ENCODE measurements at regions not wholly inside any gene's neighbourhood (a gene's known extent, or its start where the extent isn't known, plus 50 kb on each side); places are given as distances from the start of the nearest gene placed in this dataset.

DNA sequence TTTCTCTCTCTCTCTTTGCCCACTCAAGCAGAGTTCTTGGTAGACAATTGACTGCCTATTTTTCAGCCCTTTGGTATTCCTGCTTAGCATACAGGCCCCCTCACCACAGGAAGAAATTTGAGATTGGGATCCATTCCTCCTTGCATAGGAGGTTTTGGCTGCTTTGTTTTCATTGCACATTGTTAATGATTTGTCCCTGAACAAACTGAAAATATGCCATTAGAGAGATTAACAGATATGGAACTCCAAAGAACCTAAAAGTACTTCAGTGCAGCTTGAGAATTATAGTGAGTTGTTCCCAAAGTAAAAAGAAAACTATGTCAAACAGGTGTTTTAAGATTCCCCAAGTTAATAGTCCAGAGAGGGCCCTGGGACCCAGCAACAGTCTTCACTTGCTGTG lies 200.0 kb downstream of the TTLL7 start:
- Histone ChIP-seq H3K27ac (no peak overlapping the region), H3K4me3 (no peak overlapping the region), H3K9me3 (no peaks in the 10 kb centered on the region), H3K36me3 (no peaks in the 10 kb centered on the region), H3K4me1 (peaks cover 2 to 27% (median 3%) of the 10 kb centered on the region in 3 donors), H3K27me3 (no peaks in the 10 kb centered on the region)
- no peak for ATAC-seq
- TF ChIP-seq EP300 (IDR thresholded peaks at IDR 0.05) = no peak
- TF ChIP-seq POLR2A (IDR thresholded peaks at IDR 0.05) = no peak
- no peak for TF ChIP-seq POLR2AphosphoS5 (IDR thresholded peaks at IDR 0.05)
- TF ChIP-seq, protein P1, sequence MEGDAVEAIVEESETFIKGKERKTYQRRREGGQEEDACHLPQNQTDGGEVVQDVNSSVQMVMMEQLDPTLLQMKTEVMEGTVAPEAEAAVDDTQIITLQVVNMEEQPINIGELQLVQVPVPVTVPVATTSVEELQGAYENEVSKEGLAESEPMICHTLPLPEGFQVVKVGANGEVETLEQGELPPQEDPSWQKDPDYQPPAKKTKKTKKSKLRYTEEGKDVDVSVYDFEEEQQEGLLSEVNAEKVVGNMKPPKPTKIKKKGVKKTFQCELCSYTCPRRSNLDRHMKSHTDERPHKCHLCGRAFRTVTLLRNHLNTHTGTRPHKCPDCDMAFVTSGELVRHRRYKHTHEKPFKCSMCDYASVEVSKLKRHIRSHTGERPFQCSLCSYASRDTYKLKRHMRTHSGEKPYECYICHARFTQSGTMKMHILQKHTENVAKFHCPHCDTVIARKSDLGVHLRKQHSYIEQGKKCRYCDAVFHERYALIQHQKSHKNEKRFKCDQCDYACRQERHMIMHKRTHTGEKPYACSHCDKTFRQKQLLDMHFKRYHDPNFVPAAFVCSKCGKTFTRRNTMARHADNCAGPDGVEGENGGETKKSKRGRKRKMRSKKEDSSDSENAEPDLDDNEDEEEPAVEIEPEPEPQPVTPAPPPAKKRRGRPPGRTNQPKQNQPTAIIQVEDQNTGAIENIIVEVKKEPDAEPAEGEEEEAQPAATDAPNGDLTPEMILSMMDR (IDR thresholded peaks at IDR 0.05) = no peak

DNA sequence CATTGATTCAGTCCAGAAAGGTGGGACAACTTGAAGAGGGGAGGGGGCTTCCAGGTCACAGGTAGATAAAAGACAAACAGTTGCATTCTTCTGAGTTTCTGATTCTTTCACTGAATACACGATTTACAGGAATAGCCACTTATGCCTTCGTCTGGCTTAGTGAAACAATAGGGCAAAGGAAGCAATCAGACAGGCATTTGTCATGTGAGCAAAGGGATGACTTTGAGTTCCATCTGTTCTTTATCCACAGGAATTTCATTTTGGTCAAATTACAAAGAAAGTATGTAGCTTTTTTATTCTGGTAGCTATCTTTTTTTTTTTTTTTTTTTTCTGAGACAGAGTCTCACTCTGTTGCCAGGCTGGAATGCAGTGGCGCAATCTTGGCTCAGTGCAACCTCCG lies 202.5 kb downstream of the TTLL7 start:
- Histone ChIP-seq H3K4me3 (no peak overlapping the region), H3K4me1 (peaks cover 0 to 11% (median 0%) of the 10 kb centered on the region in 3 donors), H3K27me3 (no peaks in the 10 kb centered on the region), H3K27ac (no peak overlapping the region), H3K36me3 (no peaks in the 10 kb centered on the region), H3K9me3 (no peaks in the 10 kb centered on the region)
- WGBS, 2 donors (ENCODE audit: low coverage in 1 of 2) = 79 to 91% methylated on average over 2 to 4 of the region's 4 CpGs
- ATAC-seq = no peak
- TF ChIP-seq POLR2AphosphoS5 (IDR thresholded peaks at IDR 0.05) (no peak), EP300 (IDR thresholded peaks at IDR 0.05) (no peak), POLR2A (IDR thresholded peaks at IDR 0.05) (no peak)
- TF ChIP-seq, protein P1 (IDR thresholded peaks at IDR 0.05) = no peak

DNA sequence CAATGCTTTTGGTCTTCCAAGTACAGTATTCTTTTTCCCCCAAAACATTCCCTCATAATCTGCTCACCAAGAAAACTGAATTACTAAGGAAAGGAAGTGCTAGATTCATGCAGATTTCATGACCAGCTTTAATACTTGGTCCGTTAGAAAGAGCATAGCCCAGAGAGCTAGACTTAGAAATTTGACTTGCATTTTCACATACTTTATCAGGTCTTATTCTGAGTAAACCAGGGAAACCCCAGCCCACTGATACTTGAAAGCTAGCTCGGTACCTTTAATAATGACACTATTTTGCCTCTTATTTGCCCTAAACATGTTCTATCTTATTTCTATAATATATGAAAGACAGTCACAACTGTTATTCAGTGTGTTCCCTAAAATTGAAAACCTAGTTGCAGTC lies 204.5 kb downstream of the TTLL7 start:
- Histone ChIP-seq H3K27me3 (no peaks in the 10 kb centered on the region), H3K4me3 (no peak overlapping the region), H3K36me3 (no peaks in the 10 kb centered on the region), H3K27ac (no peak overlapping the region), H3K4me1 (peaks cover 0 to 3% (median 0%) of the 10 kb centered on the region in 3 donors), H3K9me3 (no peaks in the 10 kb centered on the region)
- TF ChIP-seq EP300 (IDR thresholded peaks at IDR 0.05) (no peak), POLR2A (IDR thresholded peaks at IDR 0.05) (no peak)
- TF ChIP-seq, protein P1 (IDR thresholded peaks at IDR 0.05) = no peak
- no peak for ATAC-seq
- WGBS, 2 donors (ENCODE audit: low coverage in 1 of 2) = 87 to 100% methylated on average over 1 to 2 of the region's 2 CpGs

DNA sequence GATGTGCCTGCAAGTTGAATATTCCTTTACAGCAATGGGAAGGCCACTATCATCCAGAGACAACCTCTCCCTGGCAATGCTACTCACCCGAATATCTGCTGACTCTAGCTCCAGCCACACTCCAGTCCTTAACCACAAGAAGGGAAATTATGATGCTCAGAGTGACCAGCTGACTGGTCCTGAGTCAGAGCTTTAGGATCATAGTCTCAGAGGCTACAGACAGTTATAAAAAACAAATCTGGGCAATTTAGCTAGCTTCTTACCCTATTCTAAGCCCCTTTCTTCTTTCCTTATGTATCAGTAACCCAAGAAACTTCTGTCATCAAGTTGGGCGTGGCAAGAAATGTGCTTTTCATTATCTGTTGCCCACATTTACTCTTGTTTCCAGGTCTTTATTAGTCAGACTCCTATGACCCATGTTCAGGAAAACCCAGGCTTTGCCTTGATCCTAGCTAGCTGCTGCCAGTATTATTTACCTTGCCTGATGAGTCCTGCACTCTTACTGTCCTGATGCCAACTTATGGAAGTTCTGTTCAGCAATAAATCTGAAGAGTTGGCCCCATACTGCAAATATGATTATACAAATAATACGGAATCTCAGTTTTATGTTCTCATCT lies 207.0 kb downstream of the TTLL7 start:
- no peak for ATAC-seq
- no peak overlapping the region for H3K27ac ChIP-seq
- no peaks in the 10 kb centered on the region for H3K4me1 ChIP-seq
- no peaks in the 10 kb centered on the region for H3K36me3 ChIP-seq
- H3K27me3 ChIP-seq = no peaks in the 10 kb centered on the region
- 82 to 100% methylated on average over 2 to 3 of the region's 3 CpGs for WGBS, 2 donors (ENCODE audit: low coverage in 1 of 2)
- TF ChIP-seq EP300 (IDR thresholded peaks at IDR 0.05) = no peak
- TF ChIP-seq POLR2AphosphoS5 (IDR thresholded peaks at IDR 0.05) = no peak
- TF ChIP-seq, protein P1 (IDR thresholded peaks at IDR 0.05) = no peak
- TF ChIP-seq POLR2A (IDR thresholded peaks at IDR 0.05) = no peak
- H3K9me3 ChIP-seq = no peaks in the 10 kb centered on the region
- H3K4me3 ChIP-seq = no peak overlapping the region

DNA sequence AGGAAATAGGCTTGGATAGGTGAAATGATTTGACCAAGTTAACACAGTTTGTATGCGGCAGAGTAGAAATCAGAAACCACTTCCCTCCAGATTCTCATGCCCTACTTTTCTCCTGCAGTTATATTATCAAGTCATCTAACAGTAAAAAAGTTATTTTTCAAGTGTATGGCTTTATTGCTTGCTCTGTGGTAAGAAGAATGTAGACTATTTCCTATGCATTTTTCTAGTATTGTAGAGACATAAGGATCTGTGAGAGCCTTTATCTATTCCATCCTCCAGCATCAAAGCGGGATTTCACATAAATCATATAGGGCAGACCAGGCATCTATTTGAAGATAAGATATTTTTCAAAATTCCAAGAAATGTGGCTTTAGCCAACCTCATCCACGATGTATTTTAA lies 208.5 kb downstream of the TTLL7 start:
- Histone ChIP-seq H3K36me3 (no peaks in the 10 kb centered on the region), H3K9me3 (no peaks in the 10 kb centered on the region), H3K27me3 (no peaks in the 10 kb centered on the region), H3K4me3 (no peak overlapping the region), H3K4me1 (no peaks in the 10 kb centered on the region), H3K27ac (no peak overlapping the region)
- 90 to 95% methylated on average over 3 of the region's 3 CpGs for WGBS, 2 donors (ENCODE audit: low coverage in 1 of 2)
- TF ChIP-seq POLR2AphosphoS5 (IDR thresholded peaks at IDR 0.05) (no peak), EP300 (IDR thresholded peaks at IDR 0.05) (no peak)
- no peak for ATAC-seq
